NT2/D1 (cell line): ENCODE measurements at regions not wholly inside any gene's neighbourhood (a gene's known extent, or its start where the extent isn't known, plus 50 kb on each side); places are given as distances from the start of the nearest gene placed in this dataset.

Experiments
- SUZ12 ChIP-seq: IDR thresholded peaks from 2 replicates; pipeline ENCODE4 v1.6.1; 2011; ENCODE audit not compliant: insufficient read length, insufficient read depth; ENCODE audit errors: extremely low read depth
- YY1 ChIP-seq: IDR thresholded peaks from 2 replicates; pipeline ENCODE4 v1.6.1; 2011; ENCODE audit not compliant: insufficient read length, insufficient read depth

DNA sequence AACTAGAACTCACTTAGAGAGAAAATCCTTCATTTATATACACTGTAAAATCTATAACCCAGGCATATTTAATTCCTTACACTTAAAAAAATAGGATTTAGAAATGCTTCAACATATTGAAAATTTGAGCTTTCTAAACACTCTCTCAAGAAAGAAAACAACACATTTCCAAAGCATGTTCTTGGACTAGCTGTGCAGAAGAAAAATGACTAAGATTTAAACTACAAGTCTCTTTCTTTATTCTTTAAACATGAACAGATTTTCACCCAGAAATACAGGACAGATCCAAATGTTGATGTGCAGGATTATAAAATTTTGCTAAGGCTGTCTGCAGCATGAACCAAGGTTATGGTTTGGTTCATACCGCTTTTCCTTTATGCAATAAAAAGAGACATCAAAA, 77.7 kb upstream of the TUSC1 start:
- TF ChIP-seq SUZ12 (no peak), YY1 (no peak)
